HEK293 (cell line): ENCODE measurements at regions not wholly inside any gene's neighbourhood (a gene's known extent, or its start where the extent isn't known, plus 50 kb on each side); places are given as distances from the start of the nearest gene placed in this dataset.

Experiments
- ATF2 ChIP-seq: fragments of 450-650 bp; formaldehyde crosslinking; IDR thresholded peaks from 2 replicates; pipeline ENCODE4 v1.5.1; 2016; ENCODE audit warnings: missing biosample characterization, missing genetic modification characterization, low read depth
- CTCF ChIP-seq: fragments of 450-650 bp; formaldehyde crosslinking; IDR thresholded peaks from 2 replicates; pipeline ENCODE4 v1.5.1; 2016; ENCODE audit warnings: missing biosample characterization, missing genetic modification characterization
- GLIS2 ChIP-seq: fragments of 450-650 bp; formaldehyde crosslinking; IDR thresholded peaks from 2 replicates; pipeline ENCODE4 v1.5.1; 2016; ENCODE audit warnings: missing biosample characterization, missing genetic modification characterization
- HOXA7 ChIP-seq: sonication (generic); formaldehyde crosslinking; IDR thresholded peaks from 2 replicates; pipeline ENCODE4 v1.8.1; 2022; ENCODE audit warnings: missing genetic modification reagents, borderline replicate concordance
- KLF7 ChIP-seq: fragments of 450-650 bp; formaldehyde crosslinking; IDR thresholded peaks from 2 replicates; pipeline ENCODE4 v1.5.1; 2016; ENCODE audit warnings: missing biosample characterization, missing genetic modification characterization, borderline replicate concordance
- PBX3 ChIP-seq: sonication (generic); formaldehyde crosslinking; IDR thresholded peaks from 2 replicates; pipeline ENCODE4 v1.8.1; 2022; ENCODE audit warnings: mild to moderate bottlenecking, moderate library complexity, missing genetic modification reagents
- YY1 ChIP-seq: fragments of 450-650 bp; formaldehyde crosslinking; IDR thresholded peaks from 2 replicates; pipeline ENCODE4 v1.5.1; 2018; ENCODE audit warnings: missing biosample characterization, missing genetic modification characterization
- ZNF10 ChIP-seq: fragments of 450-650 bp; formaldehyde crosslinking; IDR thresholded peaks from 2 replicates; pipeline ENCODE4 v1.5.1; 2017; ENCODE audit warnings: missing biosample characterization, missing genetic modification characterization
- ZNF18 ChIP-seq: fragments of 450-650 bp; formaldehyde crosslinking; IDR thresholded peaks from 2 replicates; pipeline ENCODE4 v1.5.1; 2016; ENCODE audit warnings: missing biosample characterization, missing genetic modification characterization
- ZNF660 ChIP-seq: fragments of 450-650 bp; IDR thresholded peaks from 2 replicates; pipeline ENCODE4 v1.5.1; 2018; ENCODE audit warnings: missing biosample characterization, mild to moderate bottlenecking, missing genetic modification characterization

- TF ChIP-seq GLIS2 (no peak), ZNF18 (no peak), ZNF660 (no peak), CTCF (tag by site-specific recombination) (no peak), ATF2 (tag by site-specific recombination) (no peak), ZNF10 (tag by site-specific recombination) (no peak), KLF7 (tag by site-specific recombination) (no peak), YY1 (no peak), HOXA7 (no peak), PBX3 (CRISPR knock-in tag) (no peak)
Observed at GRCh38 chr2:152827944-152828343, 109.5 kb downstream of the ARL6IP6 start.
